ENCODE measurements at regions not wholly inside any gene's neighbourhood (a gene's known extent, or its start where the extent isn't known, plus 50 kb on each side); places are given as distances from the start of the nearest gene placed in this dataset.
A peak's percentile ranks its signal among the peaks of the same experiment; 100 is the strongest.

- no peak for DNase-seq
These were observed 95.5 kb downstream of the FAM204A start for GRCh38 chr10:118246332-118247295.

GRCh38 chr10:118243907-118244306 lies 98.2 kb downstream of the FAM204A start:
- DNase-seq = no peak

DNA sequence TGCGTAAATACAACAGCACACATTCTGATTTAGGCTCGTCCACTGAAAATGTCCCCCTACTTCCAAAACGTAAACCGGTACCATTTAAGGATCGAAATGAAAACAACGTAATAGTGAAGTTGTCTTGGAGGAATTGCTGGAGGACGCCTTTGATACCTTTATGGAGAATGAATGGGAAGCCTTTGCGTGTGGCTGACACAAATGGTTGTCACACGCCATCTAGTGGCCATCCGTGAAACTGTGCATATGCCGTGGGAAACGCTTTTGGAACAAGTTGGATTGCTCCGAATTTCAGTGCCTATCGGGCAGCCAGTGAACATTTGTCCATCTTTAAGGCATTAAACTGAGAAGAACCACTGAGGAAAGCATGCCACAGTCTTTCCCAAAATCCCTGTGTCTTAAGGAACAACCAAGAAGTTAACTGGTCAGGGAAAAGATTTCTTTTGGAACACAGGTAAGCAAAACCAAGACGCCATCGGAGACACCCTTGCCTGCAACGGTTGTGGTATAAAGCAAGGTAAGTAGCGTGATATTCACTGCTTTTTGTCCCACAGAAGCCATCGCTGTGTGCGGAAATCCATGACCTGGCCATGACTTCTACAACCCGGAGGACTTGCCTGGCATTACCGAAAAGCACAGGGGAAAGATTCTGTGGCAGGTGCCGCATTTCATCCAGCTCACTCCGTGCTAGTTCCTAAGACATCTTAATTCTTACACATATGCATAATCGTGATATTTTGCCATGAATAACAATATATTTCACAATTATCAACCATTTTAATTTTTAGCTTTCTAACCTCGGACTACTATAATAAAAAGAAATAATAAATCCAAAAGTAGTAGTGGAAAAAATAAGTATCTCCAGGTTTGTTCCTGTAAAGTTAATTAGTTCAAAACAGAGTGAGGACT lies 100.6 kb downstream of the FAM204A start:
- peak; percentile 27 to 73 for DNase-seq

GRCh38 chr10:118239236-118239630 lies 102.9 kb downstream of the FAM204A start:
- DNase-seq = no peak

DNA sequence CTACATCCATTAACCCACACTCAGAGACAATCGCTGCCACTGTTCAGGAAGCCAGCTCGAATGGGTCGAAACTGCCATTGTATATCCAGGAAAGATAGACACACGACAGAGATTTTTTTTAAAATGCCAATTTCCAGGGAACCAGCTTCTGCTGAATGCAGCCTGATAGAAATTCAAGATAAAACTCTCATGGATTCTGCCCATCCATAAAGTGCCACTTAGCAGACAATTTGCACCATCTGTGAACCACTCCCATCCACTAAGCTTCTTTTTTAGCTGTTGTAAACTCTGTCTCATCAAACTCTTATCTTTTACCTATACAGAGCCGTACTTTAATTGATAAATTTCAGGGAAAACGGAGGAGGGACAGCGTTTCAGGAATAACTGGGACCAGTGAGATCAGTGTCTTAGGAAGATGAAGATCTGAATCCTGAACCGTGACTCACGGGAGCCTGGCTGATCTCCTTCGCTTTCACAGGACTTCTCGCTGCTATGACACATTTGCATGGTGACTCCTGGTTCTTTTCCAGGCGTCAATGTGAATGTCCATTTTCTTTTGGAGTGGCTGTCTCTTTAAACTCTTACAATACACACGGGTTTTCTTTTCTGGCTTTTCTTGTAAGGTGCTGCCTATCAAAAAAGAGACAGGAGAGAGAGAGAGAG lies 103.4 kb downstream of the FAM204A start:
- DNase-seq = no peak

- DNase-seq = no peak
These were observed 104.2 kb downstream of the FAM204A start for GRCh38 chr10:118237930-118238329.

- DNase-seq = no peak
These were observed 107.4 kb downstream of the FAM204A start for GRCh38 chr10:118234683-118235082.

- DNase-seq = no peak
These were observed 121.7 kb downstream of the FAM204A start for GRCh38 chr10:118220346-118220850.

DNA sequence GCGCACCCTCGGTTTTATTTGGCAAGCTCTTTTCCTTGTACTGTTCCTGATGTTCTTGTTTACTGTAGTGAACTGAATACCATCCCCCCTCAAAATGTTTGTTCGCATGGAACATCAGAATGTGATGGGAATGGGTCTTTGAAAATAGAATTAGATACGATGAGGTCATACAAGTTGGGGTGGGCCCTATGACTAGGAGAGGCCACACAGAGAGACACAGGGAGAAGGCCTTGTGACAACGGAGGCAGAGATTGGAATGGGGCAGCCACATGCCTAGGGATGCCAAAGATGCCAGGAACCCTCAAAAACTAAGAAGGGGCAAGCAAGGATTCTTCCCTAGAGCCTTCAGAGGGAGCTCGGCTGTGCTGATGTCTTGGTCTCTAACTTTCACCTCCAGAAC lies 123.6 kb downstream of the FAM204A start:
- no peak for DNase-seq

DNA sequence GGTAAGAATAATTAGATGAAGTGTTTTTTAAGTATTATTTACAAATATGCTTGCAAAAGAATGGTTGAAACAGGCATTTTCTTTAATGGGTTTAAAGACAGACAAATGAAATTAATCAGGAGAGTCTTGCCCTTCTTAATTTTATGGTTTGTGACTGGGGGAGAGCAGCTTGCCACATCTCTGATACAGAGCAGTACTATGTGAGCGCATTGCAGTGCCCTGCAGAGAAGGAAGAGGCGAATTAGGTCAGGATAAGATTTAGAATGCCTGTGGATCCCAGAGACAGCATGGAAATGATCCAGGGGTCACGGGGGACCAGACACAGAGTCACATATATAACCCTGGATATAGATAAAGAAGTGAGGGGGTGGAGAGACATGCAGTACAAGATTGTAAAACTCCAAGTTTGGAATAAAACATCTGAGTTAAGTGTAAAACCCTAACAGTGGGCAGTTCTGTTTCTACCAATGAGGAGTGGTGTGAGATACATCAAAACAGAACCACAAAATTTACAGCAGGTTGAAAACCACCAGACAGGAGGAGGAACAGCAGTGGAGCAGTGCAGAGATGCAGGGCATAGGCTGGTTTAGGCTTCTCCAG lies 125.5 kb downstream of the FAM204A start:
- no peak for DNase-seq

- DNase-seq = no peak
These were observed 126.1 kb downstream of the FAM204A start for GRCh38 chr10:118216020-118216419.

- no peak for DNase-seq
These were observed 127.3 kb downstream of the FAM204A start for GRCh38 chr10:118214776-118215175.

DNA sequence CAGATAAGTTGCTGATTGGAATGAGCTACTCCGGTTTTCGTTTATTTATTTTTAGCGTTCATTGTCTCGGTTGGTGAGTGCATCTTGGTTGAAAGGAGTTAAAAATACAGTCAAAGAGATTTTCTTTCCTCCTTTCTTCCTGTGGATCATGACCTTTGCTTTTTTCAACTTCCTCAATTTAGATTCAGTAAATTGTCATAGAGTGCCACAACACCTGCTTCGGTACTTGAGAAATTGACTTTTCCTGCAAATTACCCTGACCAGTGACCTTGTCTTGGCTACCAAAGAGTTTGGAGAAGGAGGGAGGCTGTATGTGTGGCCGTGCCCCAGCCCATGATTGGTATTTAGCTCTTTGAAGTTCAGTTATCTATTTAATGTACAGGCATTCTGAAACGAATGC lies 128.7 kb downstream of the FAM204A start:
- no peak for DNase-seq

DNA sequence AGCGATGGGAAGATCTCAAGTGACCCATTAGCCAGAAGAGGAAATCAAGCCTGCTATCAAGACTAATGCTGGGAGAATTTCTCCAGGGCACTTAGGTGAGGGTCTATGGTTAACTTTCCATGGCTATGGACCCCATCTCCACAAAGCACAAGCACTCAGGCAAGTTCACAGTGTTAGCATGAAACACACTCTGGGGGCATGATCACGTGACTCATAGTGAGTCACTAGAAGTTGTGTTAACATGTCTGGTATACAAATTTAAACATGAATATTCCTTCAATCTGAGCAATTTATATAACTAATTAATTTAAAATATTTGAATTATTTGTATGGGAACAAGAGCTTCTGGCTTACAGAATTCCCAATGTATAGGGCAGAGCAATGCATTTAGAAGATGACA lies 131.8 kb downstream of the FAM204A start:
- no peak for DNase-seq

DNA sequence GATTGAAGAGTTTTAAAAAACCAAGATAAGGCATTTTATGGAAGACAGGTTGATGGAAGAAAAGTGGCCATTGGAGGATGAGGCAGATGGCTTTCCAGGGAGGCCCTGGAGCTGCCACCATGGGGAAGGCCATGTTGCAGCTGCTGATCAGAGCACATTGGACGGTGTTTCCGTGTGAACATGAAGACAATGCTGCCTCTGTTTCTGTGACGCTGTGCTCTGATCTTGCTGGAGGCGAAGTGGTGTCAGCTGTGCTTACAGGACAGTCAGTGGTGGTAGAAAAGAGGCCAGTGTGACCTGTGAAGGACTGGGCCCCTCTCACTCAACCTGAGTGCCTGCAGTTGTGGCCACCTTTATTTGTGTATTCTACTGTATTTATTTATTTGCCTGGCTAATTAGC lies 132.9 kb downstream of the FAM204A start:
- DNase-seq = no peak

DNA sequence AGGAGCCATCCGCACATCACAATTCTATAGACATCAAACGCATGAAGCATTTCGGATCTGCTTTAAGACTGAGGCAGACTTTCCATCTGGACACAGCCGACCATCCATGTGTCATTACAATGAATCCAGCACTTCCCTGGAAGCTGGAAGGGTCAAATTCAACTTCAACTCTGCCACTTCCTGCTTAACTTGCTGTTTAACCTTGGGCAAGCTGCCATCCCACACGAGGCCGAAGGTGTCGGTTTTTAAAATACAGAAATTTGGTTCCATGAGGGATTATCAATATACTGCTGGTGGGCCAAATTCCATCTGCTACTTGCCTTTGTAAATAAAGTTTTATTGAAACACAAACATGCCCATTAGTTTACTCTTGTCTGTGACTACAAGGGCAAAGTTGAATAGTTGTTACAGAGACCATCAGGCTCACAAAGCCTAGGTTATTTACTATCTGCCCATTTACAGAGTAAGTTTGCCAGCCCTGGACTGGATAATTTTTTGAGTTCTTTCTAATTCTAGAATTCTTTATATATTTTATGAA lies 134.6 kb downstream of the FAM204A start:
- DNase-seq = no peak

- no peak for DNase-seq
These were observed 137.7 kb downstream of the FAM204A start for GRCh38 chr10:118204292-118204943.

DNA sequence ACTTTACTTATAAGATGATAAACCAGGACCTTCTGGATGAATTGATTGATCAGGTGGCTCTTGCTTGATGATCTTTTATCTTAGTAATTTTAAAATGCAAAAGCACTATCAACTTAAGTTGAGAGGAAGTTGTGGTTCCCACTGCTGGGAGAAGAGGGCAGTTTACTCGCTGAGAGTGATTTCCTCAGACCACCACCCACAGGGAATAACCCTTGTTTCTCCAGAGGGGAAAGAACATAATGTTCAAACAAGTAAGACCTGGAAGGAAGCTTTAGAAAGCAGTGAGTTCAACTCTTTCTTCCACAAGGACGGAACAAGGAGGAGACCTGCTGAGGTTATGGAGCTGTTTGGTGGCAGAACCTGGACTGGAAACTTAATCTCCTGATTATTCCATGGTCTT lies 138.7 kb downstream of the FAM204A start:
- DNase-seq = no peak

GRCh38 chr10:118195729-118196128 lies 146.4 kb downstream of the FAM204A start:
- DNase-seq = no peak

DNA sequence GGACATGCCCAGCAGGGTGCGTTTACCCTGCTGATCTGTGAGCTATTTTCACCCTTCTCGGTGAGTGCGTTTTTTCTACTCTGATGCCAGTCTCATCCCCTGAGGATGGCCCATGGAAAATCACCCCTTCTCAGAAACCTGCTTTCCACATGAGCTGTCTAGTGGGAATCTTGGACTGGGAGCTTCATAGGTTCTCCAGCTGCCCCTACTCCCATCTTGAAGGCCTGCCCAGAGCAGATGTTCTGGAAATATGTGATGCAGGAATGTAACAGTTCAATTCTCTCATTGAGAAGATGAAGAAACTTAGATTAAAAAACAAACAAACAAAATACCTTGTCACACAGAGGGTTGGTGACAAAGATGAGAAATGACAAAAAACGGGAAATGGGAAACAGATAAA lies 146.9 kb upstream of the RAB11FIP2 start:
- no peak for DNase-seq

- no peak for DNase-seq
These were observed 134.3 kb upstream of the RAB11FIP2 start for GRCh38 chr10:118181021-118181420.

- DNase-seq = no peak
These were observed 128.4 kb upstream of the RAB11FIP2 start for GRCh38 chr10:118175148-118175547.
